GM19025 (cell line): ENCODE measurements at regions not wholly inside any gene's neighbourhood (a gene's known extent, or its start where the extent isn't known, plus 50 kb on each side); places are given as distances from the start of the nearest gene placed in this dataset.

Experiments
- ATAC-seq: cut with Tn5 transposase; IDR thresholded peaks from one replicate; pipeline ENCODE4 v1.9.1; 2021; ENCODE audit warnings: mild to moderate bottlenecking, low read depth, moderate library complexity; ENCODE audit not compliant: unreplicated experiment

DNA sequence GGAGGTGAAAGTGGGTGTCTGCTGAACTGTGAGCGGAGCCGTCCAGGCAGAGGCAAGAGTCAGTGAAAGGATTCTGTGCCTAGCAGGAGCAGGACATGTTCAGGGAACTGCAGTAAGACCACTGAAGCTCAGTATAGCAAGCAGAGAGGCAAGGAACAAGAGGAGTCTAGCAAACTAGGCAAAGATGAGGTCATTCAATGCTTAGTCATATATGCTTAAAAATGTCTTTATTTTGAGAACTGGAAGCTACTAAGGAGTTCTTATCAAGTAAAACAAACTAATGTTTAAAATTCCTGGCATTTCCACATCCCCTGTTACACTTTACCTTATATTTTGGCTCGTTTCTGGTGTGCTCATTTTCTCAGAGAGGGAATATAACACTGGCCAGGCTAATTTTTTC is 913.4 kb downstream of the CBLN2 start:
- ATAC-seq = no peak

DNA sequence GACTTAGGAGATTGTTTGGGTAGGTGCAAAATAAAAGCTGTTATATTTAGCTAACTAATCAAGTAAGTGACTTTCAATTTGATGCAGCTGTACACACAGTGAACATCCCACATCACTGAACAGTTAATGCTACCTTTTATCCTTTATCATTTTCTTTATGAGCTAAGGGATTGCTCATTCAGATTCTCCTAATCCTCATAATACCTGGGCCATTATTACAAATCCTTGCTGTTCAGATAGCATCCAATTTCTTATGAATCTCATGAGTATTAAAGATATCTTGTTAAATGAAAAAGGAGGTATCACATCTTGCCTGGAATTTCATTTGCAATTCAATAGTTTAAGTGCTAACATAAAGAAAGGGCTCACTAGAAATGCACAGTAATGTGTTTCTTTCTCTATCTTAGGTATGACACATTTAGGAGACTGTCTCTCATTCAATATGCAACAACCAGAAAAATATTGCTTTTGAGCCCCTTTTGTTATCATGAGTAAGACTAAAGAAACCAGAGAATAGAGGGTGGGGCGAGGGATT is 918.5 kb downstream of the CBLN2 start:
- ATAC-seq = no peak

DNA sequence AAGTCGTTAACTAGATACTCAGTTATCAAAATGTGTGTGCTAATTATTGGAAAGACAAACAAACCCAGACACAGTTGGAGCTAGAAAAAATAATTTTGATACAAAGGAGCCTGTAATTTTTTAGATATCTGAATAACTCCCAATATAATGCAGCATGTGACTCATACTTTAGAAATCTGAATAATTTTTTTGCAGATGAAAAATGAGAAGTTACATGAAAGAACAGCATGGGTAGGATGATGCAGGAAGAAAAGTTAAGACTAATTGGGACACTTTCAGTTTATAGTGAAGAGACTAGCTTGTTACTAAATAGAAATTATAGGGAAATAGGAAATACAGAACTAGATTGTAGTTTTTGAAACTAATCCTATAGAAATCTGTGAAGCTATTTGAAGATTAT is 945.8 kb downstream of the CBLN2 start:
- ATAC-seq = no peak

DNA sequence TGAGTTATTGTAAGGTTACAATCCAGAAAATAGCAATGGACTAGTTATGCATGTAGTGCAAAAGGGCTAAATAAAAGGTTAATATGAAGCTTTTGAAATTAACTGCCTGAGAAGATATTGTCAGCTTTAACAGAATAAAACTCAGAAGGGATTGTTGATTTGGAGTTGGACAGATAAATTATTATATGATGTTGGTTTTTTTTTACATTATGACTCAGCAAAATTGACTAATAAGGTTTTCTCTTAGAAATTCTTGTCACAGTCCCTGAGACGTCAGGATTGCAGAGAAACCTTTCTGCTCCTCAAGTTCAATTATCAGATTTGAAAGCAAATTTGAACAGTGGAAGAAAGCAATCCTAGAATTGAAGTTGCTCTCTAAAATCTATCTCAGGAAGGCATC is 946.9 kb downstream of the CBLN2 start:
- no peak for ATAC-seq

DNA sequence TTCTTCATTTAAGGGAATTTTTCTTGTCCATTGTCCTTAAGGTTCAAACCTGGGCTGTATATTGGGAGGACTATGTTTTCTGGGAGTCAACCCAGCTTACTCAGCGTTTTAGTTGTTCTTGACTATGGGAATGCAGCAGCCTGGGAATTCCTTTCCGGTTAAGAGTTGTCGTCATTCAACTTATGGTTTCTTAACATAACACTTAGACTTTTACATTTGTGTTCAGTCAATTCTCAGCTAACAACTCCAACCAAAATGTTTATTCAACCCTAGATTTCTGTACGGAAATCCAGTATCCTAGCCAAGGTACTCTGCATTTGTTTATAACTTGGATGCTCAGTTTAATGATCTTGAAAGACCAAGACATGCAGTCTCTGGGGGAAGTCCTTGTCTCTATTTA is 960.9 kb downstream of the CBLN2 start:
- ATAC-seq = no peak

DNA sequence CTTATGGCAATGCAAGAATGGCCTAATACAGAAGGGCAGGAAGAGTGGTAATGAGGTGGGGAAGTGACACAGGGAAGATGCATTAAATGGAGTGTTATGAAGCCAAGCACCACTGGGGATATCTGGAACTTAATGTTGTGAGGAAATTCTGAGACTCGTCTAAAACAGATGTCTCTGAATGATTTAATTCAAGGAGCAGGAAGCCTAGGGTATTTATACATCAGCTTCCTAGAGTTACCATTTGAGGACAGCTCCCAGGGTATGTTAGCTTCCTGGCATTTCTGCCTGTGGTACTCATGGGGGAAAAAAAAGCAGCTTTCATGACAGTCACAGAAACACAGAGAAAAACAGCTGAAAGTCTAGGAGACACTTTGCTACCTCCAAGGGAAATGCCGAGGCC is 989.5 kb downstream of the CBLN2 start:
- ATAC-seq = no peak

DNA sequence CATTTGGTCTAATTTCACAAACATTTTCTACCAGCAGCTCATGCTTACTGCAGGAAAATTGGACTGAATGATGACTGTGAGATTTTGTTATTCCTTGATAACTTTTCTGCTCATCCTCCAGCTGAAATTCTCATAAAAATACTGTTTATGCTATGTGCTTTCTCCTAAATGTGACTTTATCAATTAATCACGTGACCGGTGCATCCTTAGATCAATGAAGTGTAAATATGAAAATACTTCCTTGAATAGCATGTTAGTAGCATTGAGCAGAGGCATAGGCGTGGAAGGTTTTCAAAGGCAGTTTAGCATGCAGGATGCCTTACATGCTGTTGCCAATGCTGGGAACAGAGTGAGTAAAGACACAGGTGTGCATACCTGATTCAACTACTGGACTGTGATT is 1002.5 kb downstream of the CBLN2 start:
- ATAC-seq = no peak

DNA sequence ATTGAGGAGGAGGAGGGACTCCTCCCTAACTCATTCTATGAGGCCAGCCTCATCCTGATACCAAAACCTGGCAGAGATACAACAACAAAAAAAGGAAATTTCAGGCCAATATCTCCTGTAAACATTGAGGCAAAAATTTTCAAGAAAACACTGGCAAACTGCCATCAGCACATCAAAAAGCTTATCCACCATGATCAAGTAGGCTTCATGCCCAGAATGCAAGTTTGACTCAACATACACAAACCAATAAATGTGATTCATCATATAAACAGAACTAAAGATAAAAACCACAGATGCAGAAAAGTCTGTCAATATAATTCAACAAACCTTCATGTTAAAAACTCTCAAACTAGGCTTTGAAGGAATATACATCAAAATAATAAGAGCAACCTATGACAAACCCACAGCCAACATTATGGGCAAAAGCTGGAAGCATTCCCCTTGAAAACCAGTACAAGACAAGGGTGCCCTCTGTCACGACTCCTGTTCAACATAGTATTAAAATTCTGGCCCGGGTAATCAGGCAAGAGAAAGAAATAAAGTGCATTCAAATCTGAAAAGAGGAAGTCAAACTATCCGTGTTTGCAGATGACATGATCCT is 1014.3 kb downstream of the CBLN2 start:
- ATAC-seq = no peak

DNA sequence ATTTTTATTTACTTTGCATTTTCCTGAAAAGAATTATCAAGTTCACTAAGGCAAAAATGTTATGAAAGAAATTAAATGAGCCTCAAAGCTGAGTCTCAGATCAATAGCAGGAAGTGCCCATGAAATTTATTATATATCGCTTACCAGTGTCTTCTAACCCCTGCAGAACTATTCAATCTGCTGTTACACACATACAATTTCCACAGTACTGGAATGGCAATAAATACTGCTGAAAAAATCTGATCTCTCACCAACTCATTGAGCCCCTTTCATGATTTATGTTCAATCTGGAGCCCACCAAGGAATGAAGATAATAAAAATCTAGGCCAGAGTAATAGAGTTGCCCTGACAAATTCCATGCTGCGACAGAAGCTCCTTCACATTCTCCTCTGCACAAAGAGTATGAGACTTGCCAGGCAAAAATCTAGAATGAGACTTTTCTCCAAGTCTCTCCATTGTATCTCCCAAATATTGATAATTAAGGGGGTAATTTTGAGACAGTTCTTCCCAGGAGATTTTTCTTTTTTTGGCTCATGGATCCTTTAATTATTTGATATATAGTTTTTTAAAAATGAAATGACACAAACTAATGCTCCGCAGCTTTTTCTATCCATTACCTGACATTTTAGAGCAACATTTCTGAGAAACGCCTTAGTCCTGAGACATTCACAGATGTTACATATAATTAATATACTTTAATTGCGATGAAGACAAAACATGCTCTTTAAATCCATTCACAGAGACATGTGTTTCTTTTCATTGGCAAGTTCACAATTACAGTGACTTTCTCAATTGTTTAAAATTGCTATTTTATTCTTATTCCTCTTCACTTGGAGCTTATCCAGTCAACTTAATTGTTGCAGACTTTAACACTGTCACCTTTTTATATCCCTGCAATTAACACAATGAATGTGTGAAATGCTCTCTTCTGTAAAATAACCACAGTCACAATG is 1020.4 kb downstream of the CBLN2 start:
- ATAC-seq = no peak

DNA sequence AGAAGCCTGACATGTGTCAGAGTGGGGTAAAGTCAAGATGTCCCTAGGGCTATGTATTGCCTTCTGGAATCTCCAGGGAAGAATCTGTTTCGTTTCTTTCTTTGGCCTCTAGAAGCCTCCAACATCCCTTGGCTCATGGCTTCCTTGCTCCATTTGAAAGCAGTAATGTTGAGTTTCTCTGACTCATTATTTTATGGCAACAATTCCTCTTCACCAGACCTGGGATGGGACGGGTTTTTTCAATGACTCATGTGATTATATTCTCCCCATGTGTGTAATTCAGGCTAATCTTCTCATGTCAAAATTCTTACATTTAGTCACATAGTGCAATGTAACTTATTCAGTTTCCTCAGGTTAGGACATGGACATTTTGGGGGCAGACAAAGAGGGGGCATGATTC is 1038.6 kb downstream of the CBLN2 start:
- no peak for ATAC-seq

DNA sequence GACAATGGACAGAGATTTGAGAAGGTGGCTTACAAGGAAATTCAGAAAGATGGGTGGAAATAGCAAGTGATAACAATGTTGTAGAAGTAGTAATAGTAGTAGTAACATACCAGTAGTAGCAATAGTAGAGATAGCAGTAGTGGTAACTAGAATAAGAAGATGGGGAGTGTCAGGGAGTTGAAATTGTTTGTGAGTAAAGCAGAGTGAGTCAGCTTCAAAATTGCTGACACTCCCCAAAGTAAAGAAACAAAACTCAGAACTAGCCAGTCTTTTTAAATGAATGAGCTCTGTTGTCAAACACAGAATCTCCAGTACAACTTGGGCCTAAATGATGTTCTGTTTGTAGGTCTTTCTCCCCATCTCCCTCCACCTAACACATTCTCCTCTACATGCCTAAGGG is 1040.9 kb downstream of the CBLN2 start:
- no peak for ATAC-seq

DNA sequence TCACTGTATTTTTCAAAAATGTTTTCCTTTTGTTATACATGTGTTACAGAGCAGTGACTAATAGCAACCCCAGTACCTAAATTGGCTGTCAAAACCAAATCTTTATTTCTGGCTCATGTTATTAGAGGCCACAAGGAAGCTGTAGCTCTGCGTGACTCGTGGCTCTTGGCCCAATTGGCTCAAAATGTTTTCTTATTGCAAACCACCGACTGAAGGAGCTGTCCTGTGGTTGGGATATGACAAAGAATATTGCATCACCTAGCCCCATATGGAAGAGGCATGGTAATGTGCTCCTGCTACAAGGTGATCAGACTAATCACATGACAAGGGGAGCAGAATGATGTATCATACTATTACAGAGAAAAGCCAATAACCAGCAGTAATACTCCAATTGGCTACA is 1058.5 kb downstream of the CBLN2 start:
- ATAC-seq = no peak

DNA sequence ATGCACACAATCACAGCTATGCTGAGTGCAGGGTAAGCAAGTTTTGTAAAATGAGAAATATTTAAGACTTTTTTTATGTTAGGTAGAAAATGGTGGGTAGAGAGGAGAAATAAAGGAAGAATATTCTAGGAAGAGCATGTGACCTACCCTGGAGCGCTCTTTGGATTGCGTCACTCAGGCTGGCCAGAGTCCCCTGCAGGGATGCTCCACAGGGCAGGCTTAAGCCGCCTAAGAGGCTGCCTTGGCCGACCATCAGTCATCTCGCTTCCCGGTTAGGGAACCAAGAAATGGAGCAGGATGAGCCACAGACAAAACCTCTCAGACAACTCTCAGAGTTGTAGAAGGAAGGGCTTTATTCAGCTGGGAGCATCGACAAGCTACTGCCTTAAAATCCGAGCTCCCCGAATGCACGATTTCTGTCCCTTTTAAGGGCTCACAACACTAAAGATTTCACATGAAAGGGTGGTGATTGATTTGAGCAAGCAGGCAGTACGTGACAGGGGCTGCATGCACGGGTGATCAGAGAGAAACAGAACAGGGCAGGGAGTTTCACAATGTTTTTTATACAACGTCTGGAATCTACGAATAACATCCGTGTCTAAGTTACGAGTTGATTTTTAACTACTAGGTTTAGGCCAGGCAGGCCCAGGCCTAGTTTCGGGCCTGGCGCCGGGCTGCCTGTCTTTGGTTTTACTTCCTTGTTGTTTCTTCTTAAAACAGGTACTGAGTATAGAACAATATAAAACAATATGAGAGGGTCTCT is 1072.0 kb downstream of the CBLN2 start:
- ATAC-seq = no peak

DNA sequence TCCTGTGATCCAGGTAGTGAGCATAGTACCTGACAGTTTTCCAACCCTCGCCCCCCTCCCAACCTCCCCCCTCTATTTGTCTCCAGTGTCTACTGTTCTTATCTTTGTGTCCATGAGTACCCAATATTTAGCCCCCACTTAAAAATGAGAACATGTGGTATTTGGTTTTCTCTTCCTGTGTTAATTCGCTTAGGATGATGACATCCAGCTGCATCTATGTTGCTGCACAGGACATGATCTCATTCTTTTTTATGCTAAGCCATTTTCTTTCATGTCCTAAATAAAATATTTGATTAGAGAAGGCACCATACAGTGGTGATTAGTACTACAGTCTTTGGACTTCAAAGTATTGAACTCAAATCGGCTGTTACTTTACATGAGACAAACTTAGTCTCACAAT is 1087.9 kb downstream of the CBLN2 start:
- no peak for ATAC-seq

DNA sequence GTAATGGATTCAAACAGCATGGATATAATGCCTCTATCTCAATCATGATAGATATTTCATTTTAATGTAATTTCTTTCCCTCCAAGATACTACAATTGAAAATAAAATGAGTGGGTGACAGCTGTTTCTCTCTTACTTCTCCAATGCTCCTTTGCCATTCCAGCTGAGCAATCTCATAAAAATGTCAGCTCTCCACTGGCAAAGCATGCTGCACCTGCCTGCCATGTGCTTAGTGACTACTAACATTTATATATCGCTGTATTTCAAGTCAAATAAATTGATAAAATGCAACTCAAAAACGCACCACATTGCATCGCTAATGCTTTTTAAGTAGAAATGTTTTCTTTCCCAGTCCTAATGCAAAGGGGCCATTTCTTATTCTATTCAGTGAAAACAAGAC is 1093.9 kb downstream of the CBLN2 start:
- ATAC-seq = no peak

DNA sequence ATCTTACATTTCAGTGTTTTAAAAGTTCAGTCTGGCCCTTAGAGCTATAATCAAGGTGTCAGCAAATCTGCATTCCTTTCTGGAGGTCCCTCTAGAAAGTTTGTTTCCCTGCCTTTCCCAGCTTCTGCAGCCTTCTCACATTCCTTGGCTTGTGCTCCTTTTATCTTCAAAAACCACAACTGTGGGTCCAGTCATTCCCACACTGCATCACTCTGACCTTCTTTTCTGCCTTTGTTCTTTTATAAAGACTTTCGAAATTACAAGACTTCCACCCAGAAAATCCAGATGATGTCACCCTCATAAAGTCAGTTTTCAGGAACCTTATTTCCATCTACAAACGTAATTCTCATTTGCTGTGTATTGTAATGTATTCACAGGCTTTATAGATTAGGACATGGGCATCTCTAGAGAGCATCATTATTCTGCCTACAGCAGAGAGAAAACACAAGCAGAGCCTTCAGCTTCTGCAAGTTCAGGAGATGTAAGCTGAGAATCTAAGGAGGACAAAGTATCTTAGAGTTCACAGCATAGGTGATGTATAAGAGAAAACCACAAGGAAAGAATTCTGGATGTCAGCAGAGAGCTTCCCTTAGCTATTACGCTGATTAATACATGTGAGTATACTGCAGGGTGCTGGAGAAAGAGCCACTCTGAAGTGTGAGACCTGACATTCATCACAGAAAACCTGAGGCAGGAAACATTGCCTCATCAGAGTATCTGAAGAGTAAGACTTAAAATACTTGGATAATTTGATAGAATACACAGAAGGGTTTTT is 1100.2 kb downstream of the CBLN2 start:
- no peak for ATAC-seq

DNA sequence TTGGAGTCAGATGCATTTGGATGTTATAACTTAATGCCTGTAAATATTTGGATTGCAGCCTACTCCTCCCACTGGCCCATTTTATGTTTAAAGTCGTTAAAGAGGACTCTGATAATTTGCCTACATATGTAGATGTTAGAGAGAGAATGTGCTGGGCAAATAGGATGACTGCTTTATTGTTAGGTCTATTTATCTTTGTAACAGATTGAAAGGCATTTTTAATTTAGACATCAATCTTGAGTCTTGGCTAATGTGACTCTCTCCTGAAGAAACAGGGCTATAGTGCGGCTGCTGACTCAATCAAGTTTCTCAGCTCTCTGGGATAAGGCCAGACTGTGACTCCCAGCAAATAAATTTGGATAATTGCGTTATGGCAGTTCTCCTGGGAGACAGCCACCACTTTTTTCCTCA is 1101.4 kb downstream of the CBLN2 start:
- no peak for ATAC-seq

DNA sequence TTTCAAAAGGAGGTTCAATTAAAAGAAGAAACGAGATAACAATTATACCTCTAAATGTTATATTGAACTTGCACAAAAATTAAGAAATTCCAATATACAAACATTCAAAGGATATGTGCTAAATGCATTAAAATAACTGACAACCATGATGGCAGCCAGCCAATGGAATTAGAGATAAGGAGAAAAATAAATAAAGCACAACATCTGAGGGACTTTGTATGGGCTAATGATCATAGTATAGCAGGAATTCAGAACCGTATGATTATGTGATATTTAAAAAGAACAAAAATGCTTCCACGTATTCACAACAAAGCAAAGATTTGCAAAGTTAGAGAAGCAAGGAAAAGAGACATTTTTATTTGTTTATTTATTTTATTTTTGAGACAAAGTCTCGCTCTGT is 1103.0 kb downstream of the CBLN2 start:
- no peak for ATAC-seq

DNA sequence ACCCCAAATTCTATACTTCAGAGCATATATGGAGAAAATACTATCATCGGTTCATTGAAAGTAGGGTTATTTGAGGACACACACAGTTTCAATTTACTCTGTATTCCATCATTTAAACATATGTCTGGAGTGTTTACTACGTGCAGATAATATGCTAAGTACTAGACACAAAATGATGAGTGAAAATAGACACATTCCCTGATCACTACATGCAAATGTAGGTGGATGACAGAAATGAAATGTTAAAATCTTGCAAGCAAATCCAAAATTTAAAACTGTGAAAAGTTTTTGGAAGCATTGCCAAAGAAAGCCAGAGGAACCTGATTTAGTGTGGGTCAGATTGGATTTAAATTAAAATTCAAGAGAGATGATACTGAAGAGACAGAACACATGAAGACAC is 1106.6 kb downstream of the CBLN2 start:
- ATAC-seq = no peak

DNA sequence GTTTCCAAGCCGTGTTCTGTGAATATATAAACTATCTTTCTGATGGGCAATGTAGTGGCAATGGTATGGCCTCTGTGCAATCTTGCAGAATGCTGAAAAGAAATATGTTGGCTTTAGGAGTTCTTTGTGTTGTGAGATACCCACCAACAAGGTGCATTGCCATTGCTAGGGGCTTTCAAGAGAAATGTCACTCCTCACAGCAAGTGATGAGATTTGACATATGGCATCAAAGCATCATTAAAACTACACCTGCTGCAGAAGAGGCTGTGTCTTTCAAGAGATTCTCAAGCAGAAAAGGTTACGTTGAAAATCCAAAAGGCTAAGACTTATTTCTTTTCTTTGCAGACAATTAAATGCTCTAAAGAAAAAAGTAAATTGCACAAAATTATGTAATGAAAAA is 1110.8 kb downstream of the CBLN2 start:
- ATAC-seq = no peak
